D721Med (cell line): ENCODE measurements at regions not wholly inside any gene's neighbourhood (a gene's known extent, or its start where the extent isn't known, plus 50 kb on each side); places are given as distances from the start of the nearest gene placed in this dataset.

ENCODE experiments used
- DNase-seq: peaks from one replicate; pipeline ENCODE4 v3.0.0; 2011; ENCODE audit warnings: low spot score; ENCODE audit not compliant: insufficient read length
- FAIRE-seq: peaks from 2 replicates; lab custom pipeline; 2011; peaks lifted over from hg19 to GRCh38; lab: Jason Lieb, UNC
- CTCF ChIP-seq: IDR thresholded peaks from 2 replicates; pipeline ENCODE4 v1.5.1; 2012; ENCODE audit warnings: mild to moderate bottlenecking, control low read depth; ENCODE audit not compliant: insufficient read depth; ENCODE audit errors: missing control alignments

- no peak for FAIRE-seq
- TF ChIP-seq CTCF: no peak
- no peak for DNase-seq
Measured at GRCh38 chr2:239536186-239536585, 135.4 kb upstream of the HDAC4 start.

GRCh38 chr2:239535413-239536144, 134.8 kb upstream of the HDAC4 start:
- DNase-seq (no peak), FAIRE-seq (no peak)
- no peak for TF ChIP-seq CTCF

GRCh38 chr2:239534581-239535412, 134.0 kb upstream of the HDAC4 start:
- no peak for TF ChIP-seq CTCF
- no peak for FAIRE-seq
- DNase-seq: no peak

- TF ChIP-seq CTCF: no peak
- FAIRE-seq: no peak
- DNase-seq: no peak
Measured at GRCh38 chr2:239533569-239534316, 132.9 kb upstream of the HDAC4 start.

- FAIRE-seq (no peak), DNase-seq (no peak)
- TF ChIP-seq CTCF: no peak
Measured at GRCh38 chr2:239532859-239533258, 132.0 kb upstream of the HDAC4 start.

- no peak for TF ChIP-seq CTCF
- DNase-seq: no peak
- no peak for FAIRE-seq
Measured at GRCh38 chr2:239532250-239532649, 131.4 kb upstream of the HDAC4 start.
